SH-SY5Y (cell line): ENCODE measurements at regions not wholly inside any gene's neighbourhood (a gene's known extent, or its start where the extent isn't known, plus 50 kb on each side); places are given as distances from the start of the nearest gene placed in this dataset.

Source experiments
- GATA2 ChIP-seq: IDR thresholded peaks from 2 replicates; pipeline ENCODE4 v1.6.1; 2011; ENCODE audit warnings: mild to moderate bottlenecking, low read depth, low read length
- GATA3 ChIP-seq: IDR thresholded peaks from 2 replicates; pipeline ENCODE4 v1.6.1; 2011; ENCODE audit warnings: low read depth, mild to moderate bottlenecking, low read length, moderate library complexity

DNA sequence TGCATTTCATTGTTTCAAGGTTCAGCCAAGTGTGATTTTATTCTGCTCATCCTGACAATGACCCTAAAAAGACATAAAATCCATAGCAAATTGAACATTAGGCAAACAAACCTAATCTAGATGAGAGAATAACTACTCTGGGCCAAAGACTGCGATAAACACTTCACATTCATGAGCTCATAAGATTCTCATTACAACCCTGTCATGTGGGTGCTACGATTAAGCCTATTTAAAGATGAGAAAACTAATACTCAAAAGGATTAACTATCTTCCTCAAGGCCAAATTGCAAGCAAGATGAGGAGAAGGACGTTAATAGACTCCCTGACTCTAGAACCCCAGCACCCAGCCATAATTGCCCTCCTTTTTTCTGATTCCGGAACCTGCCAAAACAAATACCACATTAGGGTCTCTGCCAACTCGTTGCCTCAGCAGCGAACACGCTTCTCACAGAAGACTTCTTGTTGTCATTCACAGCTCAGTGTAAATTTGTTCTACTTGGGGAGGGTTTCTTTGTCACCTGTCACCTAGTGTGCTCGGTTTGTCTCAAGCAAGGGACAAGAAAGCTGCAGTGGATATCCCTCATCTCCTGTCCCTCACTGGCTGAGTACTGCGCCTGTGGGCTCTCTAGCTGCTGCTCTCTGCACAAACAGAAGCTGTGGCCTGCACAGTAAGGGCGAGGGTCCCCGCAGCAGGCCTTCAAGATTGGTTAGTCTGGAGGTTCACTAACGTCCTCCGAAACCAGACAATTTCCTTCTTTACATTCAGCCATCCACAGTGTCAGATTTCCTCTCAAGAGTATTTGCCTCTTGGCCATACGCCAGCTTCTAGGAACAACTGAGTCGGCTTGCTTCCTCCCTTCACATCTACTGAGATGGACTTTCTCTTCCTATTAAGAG lies 200.0 kb upstream of the UBE2E2 start:
- TF ChIP-seq GATA2 = no peak
- TF ChIP-seq GATA3 = no peak

DNA sequence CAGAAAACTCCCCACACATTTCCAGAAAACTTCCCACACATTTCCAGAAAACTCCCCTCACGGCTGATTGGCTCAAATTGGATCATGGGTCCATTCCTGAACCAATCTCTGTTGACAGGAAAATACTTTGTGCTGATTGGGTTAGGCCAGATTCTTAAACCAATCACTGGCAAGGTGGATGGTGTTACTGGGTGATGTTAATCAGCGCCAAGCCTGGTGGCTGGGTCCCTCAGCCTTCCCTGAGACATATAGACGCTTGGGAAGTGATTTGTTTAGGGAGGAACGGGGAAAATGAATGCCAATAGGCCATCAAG lies 199.4 kb upstream of the UBE2E2 start:
- TF ChIP-seq GATA3 = no peak
- TF ChIP-seq GATA2 = no peak

DNA sequence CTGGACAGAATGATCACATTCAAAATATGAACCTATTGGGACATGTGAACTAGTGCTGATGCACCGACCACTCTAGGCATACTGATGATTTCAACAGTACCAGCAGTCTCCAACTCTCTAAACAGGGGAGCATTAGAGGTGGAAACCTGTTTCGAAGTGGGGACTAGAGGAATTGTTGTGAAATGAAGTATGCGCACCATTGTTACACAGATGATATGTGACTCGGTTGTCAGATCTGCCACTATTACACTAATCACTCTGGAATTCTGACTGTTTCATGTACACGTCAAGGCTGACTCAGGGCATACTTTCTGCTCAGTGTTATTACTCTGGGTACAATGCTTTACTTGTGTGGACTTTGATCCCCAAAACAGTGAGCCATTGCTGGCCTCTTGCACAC lies 198.2 kb upstream of the UBE2E2 start:
- TF ChIP-seq GATA3 = no peak
- TF ChIP-seq GATA2 = no peak

DNA sequence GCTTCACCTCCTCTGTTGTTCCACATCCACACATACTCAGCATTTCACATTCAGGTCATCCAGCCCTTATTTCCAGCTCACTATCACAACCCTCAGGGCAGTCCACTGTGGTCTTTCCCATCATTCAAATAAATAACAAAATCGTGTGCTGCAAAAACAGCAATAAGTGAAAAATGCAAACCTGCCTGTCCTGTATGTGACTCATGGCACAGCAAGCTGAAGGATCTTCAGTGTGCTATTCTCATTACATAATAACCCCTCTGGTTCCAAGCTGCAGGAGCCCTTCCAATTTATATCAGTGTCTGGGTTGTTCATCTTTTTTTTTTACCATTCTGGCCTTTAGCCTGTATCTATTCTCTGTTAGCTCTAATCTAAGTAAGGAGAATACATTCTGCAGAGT lies 185.3 kb upstream of the UBE2E2 start:
- TF ChIP-seq GATA2 = no peak
- TF ChIP-seq GATA3 = no peak

DNA sequence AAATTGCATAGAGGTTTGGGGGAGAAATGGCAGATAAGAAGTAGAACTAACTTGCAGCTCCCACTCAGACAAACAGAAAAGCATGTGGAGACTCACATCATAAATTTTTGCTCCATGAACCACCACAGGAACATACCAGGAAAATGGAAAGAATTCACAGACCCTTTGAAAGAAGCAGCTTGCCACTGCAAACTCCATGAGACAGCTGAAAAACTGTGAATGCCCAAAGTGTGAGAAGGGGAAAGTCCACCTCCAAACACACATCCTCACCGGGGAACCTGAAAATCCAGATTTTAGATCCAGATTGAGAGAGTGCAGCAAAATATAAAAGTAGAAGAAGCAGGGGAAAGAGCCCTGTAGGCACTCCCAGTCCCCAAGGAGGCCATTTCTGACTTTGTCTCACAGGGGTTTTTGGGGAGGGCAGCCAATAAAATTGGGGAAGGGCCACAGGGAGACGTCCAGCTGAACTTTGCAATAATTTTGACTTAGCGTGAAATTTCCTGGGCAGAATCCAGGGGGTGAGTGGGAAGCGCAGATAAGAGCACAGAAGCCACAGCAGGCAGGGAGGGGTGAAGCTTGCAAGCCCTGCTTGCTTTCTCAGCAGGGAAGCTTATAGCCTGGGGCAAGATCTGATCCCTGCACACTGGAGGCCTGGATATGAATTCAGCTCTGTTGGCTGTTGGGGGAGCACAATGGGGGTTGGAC lies 183.4 kb upstream of the UBE2E2 start:
- TF ChIP-seq GATA2 (peak; percentile 57), GATA3 (no peak)

DNA sequence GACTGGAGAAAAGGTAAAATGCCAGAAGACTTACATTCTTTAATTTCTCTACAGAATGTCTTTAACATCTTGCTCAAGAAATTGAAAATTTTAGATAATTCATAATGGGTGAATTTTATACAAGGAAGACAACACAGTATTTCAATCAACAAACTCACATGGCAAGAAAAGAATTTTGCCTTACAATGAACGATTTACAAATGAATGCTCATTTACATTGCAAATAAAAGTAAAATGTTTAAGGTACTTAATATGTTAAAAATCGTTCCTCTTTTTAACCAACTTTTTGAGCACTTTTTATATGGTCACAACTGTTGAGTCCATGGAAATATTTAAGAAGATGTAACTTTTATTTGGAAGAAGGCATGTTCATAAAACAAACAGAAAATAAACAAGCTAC lies 174.8 kb upstream of the UBE2E2 start:
- TF ChIP-seq GATA3 (no peak), GATA2 (no peak)

DNA sequence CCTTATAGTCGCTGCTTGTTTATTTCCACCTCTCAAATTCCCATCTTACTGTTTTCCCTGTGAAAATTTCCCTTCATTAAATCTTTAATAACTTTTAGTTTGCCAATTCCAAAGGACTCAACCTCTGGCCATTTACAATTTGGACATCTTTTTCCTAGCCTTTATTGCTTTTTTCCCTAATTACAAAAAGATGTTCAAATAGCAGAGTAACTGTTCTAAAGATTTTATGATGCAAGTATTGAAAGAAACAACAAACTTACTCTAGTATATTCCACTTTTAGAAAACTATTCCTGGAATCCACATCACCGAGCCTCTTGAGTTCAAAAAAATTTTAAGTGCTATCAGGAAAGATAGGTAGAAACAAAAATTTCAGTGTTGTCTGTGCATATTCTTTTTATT lies 174.1 kb upstream of the UBE2E2 start:
- no peak for TF ChIP-seq GATA3
- TF ChIP-seq GATA2 = no peak

DNA sequence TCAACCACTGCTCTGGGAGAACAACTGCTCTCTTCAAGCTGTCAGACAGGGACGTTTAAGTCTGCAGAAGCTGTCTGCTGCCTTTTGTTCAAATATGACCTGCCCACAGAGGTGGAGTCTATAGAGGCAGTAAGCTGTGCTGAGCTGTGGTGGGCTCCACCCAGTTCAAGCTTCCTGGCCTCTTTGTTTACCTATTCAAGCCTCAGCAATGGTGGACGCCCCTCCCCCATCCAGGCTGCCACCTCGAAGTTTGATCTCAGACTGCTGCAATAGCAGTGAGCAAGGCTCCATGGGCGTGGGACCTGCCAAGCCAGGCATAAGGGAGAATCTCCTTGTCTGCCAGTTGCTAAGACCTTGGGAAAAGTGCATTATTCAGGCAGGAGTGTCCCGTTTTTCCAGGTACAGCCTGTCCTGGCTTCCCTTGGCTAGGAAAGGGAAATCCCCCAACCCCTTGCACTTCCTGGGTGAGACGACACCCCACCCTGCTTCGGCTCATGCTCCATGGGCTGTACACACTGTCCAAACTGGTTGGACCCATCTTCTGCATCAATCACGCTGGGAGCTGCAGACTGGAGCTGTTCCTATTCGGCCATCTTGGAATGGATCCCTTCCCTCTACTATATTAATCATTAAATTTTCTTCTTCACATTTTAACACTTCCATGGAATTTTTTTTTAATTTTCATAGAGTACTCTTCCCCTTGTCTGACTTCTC lies 167.0 kb upstream of the UBE2E2 start:
- TF ChIP-seq GATA3 (no peak), GATA2 (no peak)

DNA sequence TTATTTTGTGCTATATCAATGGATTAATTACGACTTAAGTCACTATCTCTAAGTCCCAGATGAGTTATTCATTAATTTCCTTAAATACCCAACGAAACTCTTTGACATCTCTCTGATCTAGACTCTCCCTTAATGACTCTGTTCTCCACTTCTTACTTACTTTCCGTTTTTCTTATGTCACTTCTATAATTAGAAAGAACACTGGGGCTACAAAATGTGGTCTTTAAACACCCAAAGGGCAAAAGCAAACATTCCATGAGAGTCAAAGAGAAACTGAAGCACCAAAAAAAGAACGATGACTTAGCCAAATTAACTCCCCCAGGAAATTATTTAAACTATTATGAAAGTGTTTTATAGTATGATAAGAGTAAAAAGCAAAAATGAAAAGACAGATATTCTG lies 166.4 kb upstream of the UBE2E2 start:
- TF ChIP-seq GATA3 = no peak
- no peak for TF ChIP-seq GATA2

DNA sequence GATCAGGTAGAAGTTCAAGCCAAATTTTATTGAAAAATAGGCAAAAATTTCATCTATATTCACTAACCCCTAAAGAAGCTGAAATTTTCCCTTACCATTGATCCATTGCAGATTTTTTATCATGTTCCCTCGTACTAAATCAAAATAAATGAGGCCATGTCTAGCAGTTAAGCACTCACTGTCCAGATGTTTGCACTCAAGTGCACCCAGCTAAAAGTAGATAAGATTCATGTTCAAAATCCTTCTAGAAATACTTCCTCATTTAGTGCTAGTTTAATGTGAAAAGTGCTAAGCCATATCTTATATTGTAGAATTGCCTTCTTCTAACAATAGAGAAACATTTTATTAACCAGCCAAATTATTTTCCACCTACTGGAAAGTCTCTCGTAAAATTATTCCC lies 164.7 kb upstream of the UBE2E2 start:
- no peak for TF ChIP-seq GATA3

DNA sequence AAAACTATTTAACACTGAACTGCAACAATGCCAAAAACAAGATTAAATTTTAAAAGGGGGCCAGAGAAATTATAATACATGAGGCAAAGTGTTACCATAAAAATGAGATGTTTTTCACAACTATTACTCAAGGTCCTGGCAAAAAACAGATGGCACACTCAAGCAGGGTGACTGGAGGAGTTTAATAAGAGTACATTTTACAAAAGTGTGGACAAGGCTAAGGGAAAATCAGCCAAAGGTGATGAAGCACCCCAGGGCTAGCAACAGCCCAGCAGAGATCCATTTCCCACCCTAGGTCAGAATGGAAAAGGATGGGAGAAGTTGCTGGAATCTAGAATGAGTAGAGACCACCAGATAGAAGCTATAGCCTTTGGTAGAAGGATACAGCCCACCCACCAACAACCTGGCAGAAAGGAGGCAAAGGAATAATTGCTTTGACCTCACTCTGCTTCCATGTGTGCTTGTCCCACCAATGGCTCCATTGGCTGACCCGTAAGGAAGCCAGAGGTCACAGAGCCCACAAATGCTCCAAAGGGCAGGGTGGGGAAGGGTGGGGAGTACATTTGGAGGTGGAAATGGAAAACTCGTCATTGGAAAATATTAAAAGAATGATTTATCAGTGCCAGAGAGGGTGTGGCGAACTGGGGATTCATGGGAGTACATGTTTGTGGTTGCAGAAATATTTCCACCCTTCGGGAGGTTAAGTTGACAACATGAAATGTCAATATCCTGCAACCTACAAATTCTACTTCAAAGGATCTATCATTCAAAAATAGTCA lies 161.0 kb upstream of the UBE2E2 start:
- no peak for TF ChIP-seq GATA3

DNA sequence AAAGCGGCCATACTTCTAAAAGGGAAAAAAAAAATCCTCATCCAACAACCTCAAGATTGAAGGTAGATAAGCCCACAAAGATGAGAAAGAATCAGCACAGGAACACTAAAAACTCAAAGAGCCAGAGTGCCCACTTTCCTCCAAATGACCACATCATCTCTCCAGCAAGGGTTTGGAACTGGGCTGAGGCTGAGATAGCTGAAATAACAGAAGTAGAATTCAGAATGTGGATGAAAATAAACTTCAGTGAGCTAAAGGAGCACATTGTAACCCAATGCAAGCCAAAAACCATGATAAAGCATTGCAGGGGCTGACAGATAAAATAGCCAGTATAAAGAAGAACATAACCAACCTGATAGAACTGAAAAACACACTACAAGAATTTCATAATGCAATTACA lies 158.7 kb upstream of the UBE2E2 start:
- TF ChIP-seq GATA2 (no peak), GATA3 (no peak)

DNA sequence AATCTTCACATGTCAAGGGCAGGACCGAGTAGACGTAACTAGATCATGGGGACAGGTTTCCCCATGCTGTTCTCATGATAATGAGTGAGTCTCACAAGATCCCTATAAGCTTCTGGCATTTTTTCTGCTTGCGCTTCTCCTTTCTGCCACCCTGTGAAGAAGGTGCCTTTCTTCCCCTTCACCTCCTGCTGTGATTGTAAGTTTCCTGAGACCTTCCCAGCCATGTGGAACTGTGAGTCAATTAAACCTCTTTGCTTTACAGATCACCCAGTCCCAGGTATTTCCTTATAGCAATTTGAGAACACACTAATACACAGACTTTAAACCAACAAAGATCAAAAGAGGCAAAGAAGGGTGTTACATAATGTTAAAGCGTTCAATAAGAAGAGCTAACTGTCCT lies 156.6 kb upstream of the UBE2E2 start:
- TF ChIP-seq GATA3 = no peak
- TF ChIP-seq GATA2 = no peak

DNA sequence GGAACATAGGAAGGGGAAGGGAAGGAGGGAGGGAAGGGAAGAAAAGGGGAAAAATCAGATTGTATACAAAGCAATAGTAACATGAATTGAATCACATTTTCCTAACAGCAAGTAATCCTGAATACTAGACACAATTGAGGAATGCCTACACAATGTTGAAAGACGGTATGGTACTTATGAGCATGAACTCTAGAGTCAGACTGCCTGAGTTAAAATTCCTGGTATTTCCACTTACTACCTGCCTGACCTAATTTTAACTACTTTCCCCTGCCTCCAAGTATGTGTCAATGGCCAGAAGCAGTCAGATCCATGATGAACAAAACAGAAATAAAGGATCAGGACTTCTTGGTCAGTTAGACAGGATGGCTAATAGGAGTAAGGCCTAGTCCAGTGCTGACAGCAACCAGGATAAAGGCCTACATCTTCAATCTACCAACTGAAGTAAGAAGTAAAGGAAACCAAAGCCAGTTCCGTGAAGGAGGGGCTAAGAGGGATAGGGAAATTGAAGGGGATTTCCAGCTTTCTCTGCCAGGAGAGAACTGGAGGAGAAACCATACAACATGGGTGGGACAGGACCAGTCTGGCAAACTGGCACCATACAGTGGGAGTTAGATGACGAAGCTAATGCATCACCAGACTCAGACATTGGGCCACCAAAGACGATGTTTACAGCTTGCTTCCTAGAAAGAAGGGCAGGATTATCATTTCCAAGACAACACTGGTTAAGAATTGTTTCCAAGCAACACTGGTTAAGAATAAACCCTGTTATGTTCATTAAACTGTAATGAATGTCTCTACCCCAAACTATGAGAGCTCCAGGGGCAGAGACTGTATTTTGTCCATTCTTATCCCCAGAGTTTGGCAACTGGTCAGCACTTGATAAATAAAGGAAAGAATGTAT lies 151.6 kb upstream of the UBE2E2 start:
- TF ChIP-seq GATA3 = no peak
